Left forelimb (tissue), 1 donor: ENCODE measurements at regions not wholly inside any gene's neighbourhood (a gene's known extent, or its start where the extent isn't known, plus 50 kb on each side); places are given as distances from the start of the nearest gene placed in this dataset.

Experiments
- DNase-seq: peaks from one replicate; pipeline ENCODE4 v3.0.0-alpha.2; 2018; ENCODE audit warnings: low spot score

DNA sequence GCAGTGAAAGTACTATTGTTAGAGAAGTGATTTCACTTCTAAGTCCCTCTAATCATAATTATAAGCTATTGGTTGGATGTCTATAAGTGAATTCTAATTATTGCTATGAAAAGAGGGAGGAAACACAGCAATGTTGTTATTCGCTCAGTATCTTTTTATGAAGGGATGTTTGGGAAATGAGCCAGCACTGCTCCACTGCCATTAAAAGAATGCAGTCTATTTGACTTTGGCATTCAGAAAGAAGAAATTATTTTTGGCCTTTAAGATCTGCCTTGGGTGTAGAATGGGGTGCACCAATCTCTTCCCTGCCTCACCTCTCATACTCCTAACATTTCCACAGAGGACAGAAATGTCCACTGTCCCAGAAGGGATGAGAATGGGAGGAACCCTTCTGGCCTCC is 332.0 kb downstream of the SPATA31D1 start:
- DNase-seq, result no peak

GRCh38 chr9:82325907-82326306 is 337.3 kb downstream of the SPATA31D1 start:
- DNase-seq, result no peak

- DNase-seq, result no peak
These were observed 339.1 kb downstream of the SPATA31D1 start for GRCh38 chr9:82327641-82328040.

- no peak for DNase-seq
These were observed 342.5 kb downstream of the SPATA31D1 start for GRCh38 chr9:82331079-82331478.

DNA sequence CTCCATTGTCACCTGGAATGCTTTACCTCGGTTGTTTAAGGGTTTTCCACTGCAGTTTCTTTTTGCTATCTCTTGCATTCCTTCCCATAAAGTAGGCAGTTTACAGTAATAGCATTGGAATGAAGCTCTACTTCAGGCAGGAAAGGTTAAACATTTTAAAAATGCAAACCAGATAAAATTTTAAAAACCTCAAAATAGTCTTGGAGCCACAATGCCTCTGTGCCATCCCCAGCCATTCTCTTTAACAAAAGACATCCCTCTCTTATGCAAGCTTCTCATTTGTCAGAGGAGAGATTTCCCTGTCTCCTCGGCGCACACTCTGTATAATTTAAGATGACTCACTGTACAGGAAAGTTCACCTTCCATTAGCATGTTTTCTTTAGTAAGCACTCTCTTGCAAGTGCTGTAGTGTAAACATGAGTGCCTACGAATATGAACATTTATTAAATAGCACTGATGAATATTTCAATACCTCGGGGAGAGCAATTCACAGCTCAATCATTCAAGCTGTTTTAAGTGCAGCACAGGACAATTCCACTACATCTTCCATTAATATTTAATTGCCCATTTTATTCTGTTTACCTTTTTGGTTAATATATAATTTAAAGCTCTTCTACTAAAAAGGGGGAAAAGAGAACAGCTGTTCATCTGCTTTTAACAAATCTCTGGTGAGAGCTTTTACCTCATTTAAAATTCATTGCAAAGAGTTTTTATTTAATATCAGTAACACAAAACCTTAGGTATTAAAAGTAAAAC is 343.6 kb downstream of the SPATA31D1 start:
- DNase-seq, result no peak

DNA sequence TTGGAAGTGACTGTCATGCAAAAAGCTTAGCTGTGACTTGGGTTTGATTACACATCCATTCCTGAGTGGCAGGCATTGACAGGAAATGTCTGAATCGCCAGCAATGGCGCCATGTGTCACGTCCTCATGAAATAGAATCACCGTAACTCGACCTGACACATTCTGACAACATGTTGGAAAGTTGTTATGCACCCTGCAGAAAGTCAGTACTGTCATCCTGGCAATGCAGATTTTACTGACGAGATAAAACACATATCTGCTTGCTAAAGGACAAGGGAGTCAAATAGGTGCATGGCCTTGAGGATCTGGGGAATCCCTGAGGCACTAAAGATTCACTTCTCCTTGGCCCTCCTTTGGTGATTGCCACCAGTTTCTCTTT is 344.2 kb downstream of the SPATA31D1 start:
- DNase-seq, result no peak

- DNase-seq, result no peak
These were observed 345.1 kb downstream of the SPATA31D1 start for GRCh38 chr9:82333671-82334070.

- no peak for DNase-seq
These were observed 345.7 kb downstream of the SPATA31D1 start for GRCh38 chr9:82334286-82334685.

- no peak for DNase-seq
These were observed 348.8 kb downstream of the SPATA31D1 start for GRCh38 chr9:82337351-82337750.

GRCh38 chr9:82342046-82342445 is 353.5 kb downstream of the SPATA31D1 start:
- no peak for DNase-seq

DNA sequence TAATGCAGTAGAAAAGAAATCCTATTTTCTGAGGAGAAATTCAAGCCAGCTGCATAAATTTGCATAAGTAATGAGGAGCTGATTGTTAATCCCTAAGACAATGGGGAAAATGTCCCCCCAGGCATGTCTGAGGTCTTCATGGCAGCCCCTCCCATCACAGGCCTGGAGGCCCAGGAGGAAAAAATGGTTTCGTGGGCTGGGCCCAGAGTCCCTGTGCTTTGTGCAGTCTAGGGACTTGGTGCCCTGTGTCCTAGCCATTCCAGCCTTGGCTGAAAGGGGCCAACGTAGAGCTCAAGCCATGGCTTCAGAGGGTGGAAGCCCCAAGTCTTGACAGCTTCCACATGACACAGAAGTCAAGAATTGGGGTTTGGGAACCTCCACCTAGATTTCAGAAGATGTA is 357.5 kb downstream of the SPATA31D1 start:
- no peak for DNase-seq

DNA sequence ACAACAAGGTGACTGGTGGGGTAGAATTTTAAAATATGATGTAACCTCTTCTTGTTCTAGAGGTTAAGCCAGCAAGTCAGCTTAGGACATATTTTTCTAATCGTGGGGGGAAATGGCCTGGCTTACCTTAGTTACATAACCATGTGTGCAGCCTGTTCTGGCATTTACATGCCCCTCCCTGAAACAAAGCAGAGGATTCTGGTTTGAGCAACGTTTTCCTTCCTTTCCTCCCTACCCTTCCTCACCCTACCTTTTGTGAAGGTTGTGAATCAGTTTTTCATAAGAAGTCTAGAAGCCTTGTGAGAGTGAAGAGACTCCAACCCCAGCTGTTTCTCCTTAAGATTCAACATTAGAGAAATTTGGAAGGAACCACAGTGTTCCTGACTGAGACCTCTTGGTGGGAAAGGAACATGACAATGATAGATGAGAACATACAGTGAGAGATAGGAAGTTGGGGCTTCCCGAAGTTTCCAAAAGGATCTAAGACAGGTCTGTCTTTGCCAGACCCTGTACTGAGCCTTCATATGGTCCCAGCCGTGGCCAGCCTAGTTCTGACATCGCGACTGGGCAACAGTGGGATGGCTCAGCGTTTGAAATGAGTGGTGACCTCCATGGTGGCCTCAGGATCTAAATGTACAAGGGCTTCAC is 365.2 kb downstream of the SPATA31D1 start:
- DNase-seq, result no peak

DNA sequence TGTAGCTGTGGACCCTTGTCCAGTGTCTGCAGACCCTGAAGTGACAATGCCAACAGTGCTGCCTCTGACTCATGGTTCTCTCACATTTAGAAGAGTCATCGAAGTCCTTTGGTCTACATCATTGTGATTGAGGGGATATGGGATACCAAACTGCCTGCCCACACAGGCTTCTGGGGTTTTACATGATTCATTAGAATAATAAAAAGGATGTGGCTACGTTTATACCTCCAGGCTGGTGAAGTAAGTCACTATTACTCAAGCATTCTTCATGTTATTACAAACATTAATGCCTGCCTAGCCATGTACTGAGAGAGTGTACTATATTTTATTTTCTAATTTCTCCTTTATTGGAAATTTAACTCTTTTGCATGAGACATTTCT is 365.7 kb downstream of the SPATA31D1 start:
- DNase-seq, result no peak

DNA sequence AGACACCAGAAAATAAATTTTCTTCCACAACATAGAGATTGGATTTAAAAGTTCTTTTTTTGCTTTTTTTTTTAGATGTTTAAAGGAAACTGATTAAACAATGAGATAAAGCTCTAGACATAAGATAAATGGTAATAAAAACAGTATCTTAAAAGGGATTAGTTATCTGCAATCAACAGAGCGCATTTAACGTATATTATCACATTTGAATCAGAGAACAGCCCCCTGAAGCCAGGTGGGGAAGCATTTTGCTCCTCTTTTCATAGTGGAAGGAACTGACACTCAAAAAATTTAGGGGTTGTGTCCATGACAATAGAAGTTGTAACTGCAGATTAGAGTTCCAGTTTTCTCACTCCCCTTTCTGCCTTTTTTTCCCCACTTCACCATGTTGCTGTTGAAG is 367.6 kb downstream of the SPATA31D1 start:
- DNase-seq, result no peak

- DNase-seq, result no peak
These were observed 368.3 kb downstream of the SPATA31D1 start for GRCh38 chr9:82356871-82357270.

- no peak for DNase-seq
These were observed 374.6 kb downstream of the SPATA31D1 start for GRCh38 chr9:82363198-82363597.

DNA sequence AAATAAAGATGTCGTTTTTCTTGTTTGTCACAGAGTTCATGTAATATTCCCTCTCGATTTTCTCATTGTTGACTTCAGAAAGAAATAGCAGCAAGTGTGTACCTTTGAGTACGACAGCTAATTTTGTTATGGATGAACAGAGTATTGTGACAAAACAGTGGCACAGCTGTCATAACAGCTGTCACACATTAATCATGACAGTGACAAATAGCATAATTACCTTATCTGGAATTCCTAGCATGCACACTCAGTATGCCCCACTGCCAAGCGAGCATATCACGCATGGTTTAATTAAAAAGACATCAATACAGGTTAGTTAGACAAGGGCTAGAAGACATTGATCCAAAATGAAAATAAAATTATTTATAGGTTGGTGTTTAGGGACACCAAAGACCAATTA is 375.1 kb downstream of the SPATA31D1 start:
- no peak for DNase-seq

DNA sequence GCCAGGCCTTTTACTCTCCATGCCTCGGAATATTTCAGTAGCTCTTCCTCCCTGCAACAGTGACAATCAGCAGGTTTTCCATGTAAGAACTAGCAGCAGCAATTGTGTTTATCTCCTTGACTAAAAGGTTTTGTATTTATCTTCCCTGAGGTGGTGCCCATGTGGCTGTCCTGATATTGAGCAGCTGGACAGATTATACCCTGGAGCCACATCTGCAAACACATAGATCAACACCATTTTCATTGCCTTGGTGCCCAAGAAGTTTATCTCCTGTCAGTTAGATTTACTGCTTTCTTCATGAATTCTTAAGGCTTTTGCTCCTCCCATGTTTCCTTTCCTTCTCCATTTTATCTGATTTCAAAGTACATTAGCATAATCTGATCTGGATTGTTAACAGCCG is 378.4 kb downstream of the SPATA31D1 start:
- DNase-seq, result no peak

- no peak for DNase-seq
These were observed 379.4 kb downstream of the SPATA31D1 start for GRCh38 chr9:82367929-82368328.

- DNase-seq, result no peak
These were observed 380.8 kb downstream of the SPATA31D1 start for GRCh38 chr9:82369251-82369945.

GRCh38 chr9:82375041-82375440 is 386.5 kb downstream of the SPATA31D1 start:
- no peak for DNase-seq

- DNase-seq, result no peak
These were observed 388.2 kb downstream of the SPATA31D1 start for GRCh38 chr9:82376677-82377232.
